SU-DHL-6 (cell line): ENCODE measurements at regions not wholly inside any gene's neighbourhood (a gene's known extent, or its start where the extent isn't known, plus 50 kb on each side); places are given as distances from the start of the nearest gene placed in this dataset.

Experiments used
- EZH2phosphoT487 ChIP-seq: fragments of 200-600 bp; sonication (generic), shearing (Covaris generic); conservative IDR thresholded peaks from 2 replicates; pipeline ENCODE4 v1.6.1; 2018; ENCODE audit warnings: mild to moderate bottlenecking, antibody characterized with exemption, low read length, moderate library complexity, mixed read lengths
- TF ChIP-seq, protein P1 (sequence below): fragments of 200-600 bp; sonication (generic); IDR thresholded peaks from one replicate; pipeline ENCODE4 v1.5.1; 2017; ENCODE audit warnings: antibody characterized with exemption, mild to moderate bottlenecking, low read length, moderate library complexity; ENCODE audit not compliant: insufficient read depth, poor library complexity, severe bottlenecking

DNA sequence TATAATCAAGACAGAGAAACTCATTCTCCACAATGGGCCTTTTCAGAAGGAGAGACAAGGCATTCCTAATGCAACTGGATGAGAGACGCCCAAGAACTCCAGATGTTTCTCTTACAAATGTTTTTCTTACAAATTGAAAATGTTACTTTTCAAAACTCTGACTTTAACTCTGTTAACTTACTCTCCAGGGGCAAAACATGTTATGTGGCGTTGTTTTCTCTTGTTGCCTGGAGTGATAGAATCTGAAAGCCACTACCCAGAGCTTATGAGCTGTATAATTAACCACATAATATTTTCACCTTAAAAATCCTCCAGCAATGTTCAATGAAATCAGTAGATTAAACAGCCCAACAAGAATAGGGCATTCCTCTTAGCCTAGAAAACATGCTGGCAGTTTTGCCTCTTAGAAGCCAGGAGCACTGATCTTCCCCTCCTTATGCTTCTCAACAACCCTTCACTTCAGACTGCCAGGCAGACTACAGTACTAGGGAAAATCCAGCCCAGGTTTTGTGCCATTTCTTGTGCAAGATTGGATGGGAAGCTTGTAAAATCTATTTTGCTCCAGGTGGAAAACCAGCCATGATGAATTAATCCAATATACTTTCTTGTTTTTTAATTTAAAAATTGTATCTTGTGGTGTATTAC is 186.7 kb upstream of the GADL1 start:
- TF ChIP-seq, protein P1, sequence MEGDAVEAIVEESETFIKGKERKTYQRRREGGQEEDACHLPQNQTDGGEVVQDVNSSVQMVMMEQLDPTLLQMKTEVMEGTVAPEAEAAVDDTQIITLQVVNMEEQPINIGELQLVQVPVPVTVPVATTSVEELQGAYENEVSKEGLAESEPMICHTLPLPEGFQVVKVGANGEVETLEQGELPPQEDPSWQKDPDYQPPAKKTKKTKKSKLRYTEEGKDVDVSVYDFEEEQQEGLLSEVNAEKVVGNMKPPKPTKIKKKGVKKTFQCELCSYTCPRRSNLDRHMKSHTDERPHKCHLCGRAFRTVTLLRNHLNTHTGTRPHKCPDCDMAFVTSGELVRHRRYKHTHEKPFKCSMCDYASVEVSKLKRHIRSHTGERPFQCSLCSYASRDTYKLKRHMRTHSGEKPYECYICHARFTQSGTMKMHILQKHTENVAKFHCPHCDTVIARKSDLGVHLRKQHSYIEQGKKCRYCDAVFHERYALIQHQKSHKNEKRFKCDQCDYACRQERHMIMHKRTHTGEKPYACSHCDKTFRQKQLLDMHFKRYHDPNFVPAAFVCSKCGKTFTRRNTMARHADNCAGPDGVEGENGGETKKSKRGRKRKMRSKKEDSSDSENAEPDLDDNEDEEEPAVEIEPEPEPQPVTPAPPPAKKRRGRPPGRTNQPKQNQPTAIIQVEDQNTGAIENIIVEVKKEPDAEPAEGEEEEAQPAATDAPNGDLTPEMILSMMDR, result no peak
- TF ChIP-seq EZH2phosphoT487, result no peak
